ENCODE measurements at regions not wholly inside any gene's neighbourhood (a gene's known extent, or its start where the extent isn't known, plus 50 kb on each side); places are given as distances from the start of the nearest gene placed in this dataset.

GRCh38 chr1:239717097-239717917 is 330.9 kb downstream of the CHRM3 start:
- no peaks in the 10 kb centered on the region for H3K4me1 ChIP-seq (ENCODE audit: insufficient read depth)
- H3K27ac ChIP-seq: no peak overlapping the region
- no peaks in the 10 kb centered on the region for H3K9me3 ChIP-seq (ENCODE audit: low read depth)
- no peak overlapping the region for H2AFZ ChIP-seq
- H3K4me3 ChIP-seq: no peak overlapping the region
- H3K27me3 ChIP-seq: no peaks in the 10 kb centered on the region
- no peaks in the 10 kb centered on the region for H4K20me1 ChIP-seq (ENCODE audit: insufficient read depth, poor library complexity, severe bottlenecking)
- TF ChIP-seq EZH2 (IDR thresholded peaks at IDR 0.05; ENCODE audit: borderline replicate concordance) (no peak), CTCF (IDR thresholded peaks at IDR 0.05; ENCODE audit: poor library complexity) (no peak), EZH2phosphoT487 (IDR thresholded peaks at IDR 0.05; ENCODE audit: low read depth, severe bottlenecking, unreplicated experiment) (no peak)
- no peak for DNase-seq (ENCODE audit: low spot score)
- 65% methylated on average over 8 of the region's 8 CpGs for WGBS (ENCODE audit: low lambda C conversion rate, missing lambda C conversion rate)
- no peaks in the 10 kb centered on the region for H3K9me2 ChIP-seq (replicated peaks; ENCODE audit: insufficient read depth)
- H3K4me2 ChIP-seq: no peak overlapping the region
- no peaks in the 10 kb centered on the region for H3K36me3 ChIP-seq (replicated peaks; ENCODE audit: insufficient read depth, low read depth)
- no peaks in the 10 kb centered on the region for H3K79me2 ChIP-seq

GRCh38 chr1:239717918-239718184 is 331.5 kb downstream of the CHRM3 start:
- no peaks in the 10 kb centered on the region for H4K20me1 ChIP-seq (ENCODE audit: insufficient read depth, poor library complexity, severe bottlenecking)
- no peak overlapping the region for H2AFZ ChIP-seq
- H3K4me2 ChIP-seq: no peak overlapping the region
- no peaks in the 10 kb centered on the region for H3K36me3 ChIP-seq (replicated peaks; ENCODE audit: insufficient read depth, low read depth)
- 63% methylated on average over 1 of the region's 1 CpG for WGBS (ENCODE audit: low lambda C conversion rate, missing lambda C conversion rate)
- H3K9me3 ChIP-seq (ENCODE audit: low read depth): no peaks in the 10 kb centered on the region
- H3K4me3 ChIP-seq: no peak overlapping the region
- no peak for DNase-seq (ENCODE audit: low spot score)
- H3K9me2 ChIP-seq (replicated peaks; ENCODE audit: insufficient read depth): no peaks in the 10 kb centered on the region
- TF ChIP-seq CTCF (IDR thresholded peaks at IDR 0.05; ENCODE audit: poor library complexity): no peak
- no peak for TF ChIP-seq EZH2phosphoT487 (IDR thresholded peaks at IDR 0.05; ENCODE audit: low read depth, severe bottlenecking, unreplicated experiment)
- TF ChIP-seq EZH2 (IDR thresholded peaks at IDR 0.05; ENCODE audit: borderline replicate concordance): no peak
- no peaks in the 10 kb centered on the region for H3K79me2 ChIP-seq
- no peak overlapping the region for H3K27ac ChIP-seq
- H3K27me3 ChIP-seq: no peaks in the 10 kb centered on the region
- H3K4me1 ChIP-seq (ENCODE audit: insufficient read depth): no peaks in the 10 kb centered on the region

GRCh38 chr1:239718571-239718970 is 332.2 kb downstream of the CHRM3 start:
- Histone ChIP-seq H3K27me3 (no peaks in the 10 kb centered on the region), H3K4me1 (ENCODE audit: insufficient read depth) (no peaks in the 10 kb centered on the region), H4K20me1 (ENCODE audit: insufficient read depth, poor library complexity, severe bottlenecking) (no peaks in the 10 kb centered on the region), H3K9me3 (ENCODE audit: low read depth) (no peaks in the 10 kb centered on the region), H3K4me3 (no peak overlapping the region), H3K79me2 (no peaks in the 10 kb centered on the region), H3K4me2 (no peak overlapping the region), H3K27ac (no peak overlapping the region), H2AFZ (no peak overlapping the region), H3K9me2 (replicated peaks; ENCODE audit: insufficient read depth) (no peaks in the 10 kb centered on the region), H3K36me3 (replicated peaks; ENCODE audit: insufficient read depth, low read depth) (no peaks in the 10 kb centered on the region)
- no peak for TF ChIP-seq EZH2 (IDR thresholded peaks at IDR 0.05; ENCODE audit: borderline replicate concordance)
- no peak for TF ChIP-seq CTCF (IDR thresholded peaks at IDR 0.05; ENCODE audit: poor library complexity)
- TF ChIP-seq EZH2phosphoT487 (IDR thresholded peaks at IDR 0.05; ENCODE audit: low read depth, severe bottlenecking, unreplicated experiment): no peak
- 96% methylated on average over 1 of the region's 1 CpG for WGBS (ENCODE audit: low lambda C conversion rate, missing lambda C conversion rate)
- DNase-seq (ENCODE audit: low spot score): no peak

All from hepatocyte (in vitro differentiated cells).